Spleen (tissue), 7 donors: ENCODE measurements at regions not wholly inside any gene's neighbourhood (a gene's known extent, or its start where the extent isn't known, plus 50 kb on each side); places are given as distances from the start of the nearest gene placed in this dataset.

Experiments
- POLR2A ChIP-seq, 3 donors: fragments of 450-650 bp; IDR thresholded peaks; one replicate each; pipeline ENCODE4 v1.5.1; 2017; ENCODE audit warnings: antibody characterized with exemption in 3 of 3, mild to moderate bottlenecking in 1 of 3
- TF ChIP-seq, protein P1 (sequence below), 11 experiments: fragments of 200-600 bp in 7 of 11; fragments of 450-650 bp in 4 of 11; sonication (generic) in 4 of 11; IDR thresholded peaks in 8 of 11; conservative IDR thresholded peaks in 3 of 11; 1 replicate in 7 of 11; 2 replicates in 4 of 11; pipeline versions ENCODE4 v1.4.0 to v1.8.0; 2016 to 2021; ENCODE audit warnings: antibody characterized with exemption in 11 of 11, inconsistent platforms in 4 of 11, mild to moderate bottlenecking in 1 of 11
- donor health status: DM: no; HTN: no; CAD: no; lungs with moderate emphysema.
- donor health status: DM: no; HTN: no; CAD: no.
- donor health status: DM: no; HTN: no; CAD: no.

DNA sequence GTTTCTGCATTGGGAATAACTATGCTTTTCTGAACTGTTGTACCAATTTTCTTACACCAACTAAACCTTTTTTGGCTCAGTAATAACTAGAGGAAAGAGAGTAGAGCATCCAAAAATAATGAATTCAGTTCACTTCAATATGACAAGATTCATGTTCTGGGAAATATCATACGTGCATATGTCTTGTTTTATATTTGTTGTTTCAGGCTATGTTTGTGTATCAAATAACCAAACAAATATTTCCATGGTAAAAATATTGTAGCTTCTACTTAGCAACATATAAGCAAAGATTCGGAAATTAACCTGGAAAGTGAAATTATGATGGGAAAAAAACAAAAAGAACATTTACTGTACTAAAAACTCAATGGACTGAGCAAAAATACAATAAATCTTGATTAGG is 503.2 kb downstream of the TMEM114 start:
- TF ChIP-seq, protein P1, sequence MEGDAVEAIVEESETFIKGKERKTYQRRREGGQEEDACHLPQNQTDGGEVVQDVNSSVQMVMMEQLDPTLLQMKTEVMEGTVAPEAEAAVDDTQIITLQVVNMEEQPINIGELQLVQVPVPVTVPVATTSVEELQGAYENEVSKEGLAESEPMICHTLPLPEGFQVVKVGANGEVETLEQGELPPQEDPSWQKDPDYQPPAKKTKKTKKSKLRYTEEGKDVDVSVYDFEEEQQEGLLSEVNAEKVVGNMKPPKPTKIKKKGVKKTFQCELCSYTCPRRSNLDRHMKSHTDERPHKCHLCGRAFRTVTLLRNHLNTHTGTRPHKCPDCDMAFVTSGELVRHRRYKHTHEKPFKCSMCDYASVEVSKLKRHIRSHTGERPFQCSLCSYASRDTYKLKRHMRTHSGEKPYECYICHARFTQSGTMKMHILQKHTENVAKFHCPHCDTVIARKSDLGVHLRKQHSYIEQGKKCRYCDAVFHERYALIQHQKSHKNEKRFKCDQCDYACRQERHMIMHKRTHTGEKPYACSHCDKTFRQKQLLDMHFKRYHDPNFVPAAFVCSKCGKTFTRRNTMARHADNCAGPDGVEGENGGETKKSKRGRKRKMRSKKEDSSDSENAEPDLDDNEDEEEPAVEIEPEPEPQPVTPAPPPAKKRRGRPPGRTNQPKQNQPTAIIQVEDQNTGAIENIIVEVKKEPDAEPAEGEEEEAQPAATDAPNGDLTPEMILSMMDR (IDR thresholded peaks at IDR 0.05 in 8 of 11, conservative IDR thresholded peaks at IDR 0.05 in 3 of 11), result no peak
- no peak for TF ChIP-seq POLR2A (IDR thresholded peaks at IDR 0.05)
